Activated CD4-positive, alpha-beta T cell treated with anti-CD3 and anti-CD28 coated beads, Interleukin-2, Interleukin-4, amounts not matched to agents 100 ng/mL and 50 ng/mL, durations not matched to agents 16 hours and 8 hours (primary cell): ENCODE measurements at regions not wholly inside any gene's neighbourhood (a gene's known extent, or its start where the extent isn't known, plus 50 kb on each side); places are given as distances from the start of the nearest gene placed in this dataset.

Experiments used
- DNase-seq: peaks from one replicate; pipeline ENCODE4 v3.0.0-alpha.2; 2020; ENCODE audit warnings: low spot score

GRCh38 chr11:71075871-71076420, 176.4 kb downstream of the SHANK2 start:
- DNase-seq: no peak

- DNase-seq: no peak
Observed at GRCh38 chr11:71075116-71075720, 177.2 kb downstream of the SHANK2 start.

GRCh38 chr11:71071736-71072509, 180.5 kb downstream of the SHANK2 start:
- DNase-seq: no peak

GRCh38 chr11:71070490-71071453, 181.6 kb downstream of the SHANK2 start:
- DNase-seq: no peak

- no peak for DNase-seq
Observed at GRCh38 chr11:71068963-71069362, 183.4 kb downstream of the SHANK2 start.

GRCh38 chr11:71067753-71068152, 184.6 kb downstream of the SHANK2 start:
- DNase-seq: no peak

GRCh38 chr11:71066311-71066710, 186.1 kb downstream of the SHANK2 start:
- DNase-seq: no peak

GRCh38 chr11:71065841-71066240, 186.5 kb downstream of the SHANK2 start:
- no peak for DNase-seq

- no peak for DNase-seq
Observed at GRCh38 chr11:71064702-71065515, 187.5 kb downstream of the SHANK2 start.

GRCh38 chr11:71064183-71064582, 188.2 kb downstream of the SHANK2 start:
- no peak for DNase-seq

- no peak for DNase-seq
Observed at GRCh38 chr11:71063129-71063528, 189.2 kb downstream of the SHANK2 start.

- no peak for DNase-seq
Observed at GRCh38 chr11:71062199-71062598, 190.2 kb downstream of the SHANK2 start.

GRCh38 chr11:71060391-71060791, 192.0 kb downstream of the SHANK2 start:
- no peak for DNase-seq

- DNase-seq: no peak
Observed at GRCh38 chr11:71059662-71060061, 192.7 kb downstream of the SHANK2 start.

- no peak for DNase-seq
Observed at GRCh38 chr11:71055925-71056324, 196.5 kb downstream of the SHANK2 start.
